ENCODE measurements at regions not wholly inside any gene's neighbourhood (a gene's known extent, or its start where the extent isn't known, plus 50 kb on each side); places are given as distances from the start of the nearest gene placed in this dataset.

DNA sequence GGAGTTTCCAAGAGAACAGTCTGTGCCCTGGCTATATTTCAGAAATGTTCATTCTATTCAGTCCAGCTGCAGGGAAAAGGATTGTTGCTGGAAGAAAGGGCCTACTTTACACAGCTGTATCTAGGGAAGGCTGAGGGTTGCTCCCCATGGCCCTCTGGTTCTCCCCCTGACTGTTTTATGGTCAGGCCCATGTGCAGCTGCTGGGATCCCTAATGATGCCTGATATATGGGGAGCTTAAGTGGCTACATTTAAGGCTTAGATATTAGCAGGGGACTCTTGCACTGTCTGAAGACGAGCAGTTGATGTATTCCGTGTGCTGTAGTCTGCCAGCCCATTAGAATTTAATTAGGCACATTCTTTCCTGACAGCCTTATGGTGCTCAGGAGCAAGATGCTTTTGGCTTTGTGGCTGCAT, 72.0 kb downstream of the FAM43A start (continued):
- TF ChIP-seq, protein P1, sequence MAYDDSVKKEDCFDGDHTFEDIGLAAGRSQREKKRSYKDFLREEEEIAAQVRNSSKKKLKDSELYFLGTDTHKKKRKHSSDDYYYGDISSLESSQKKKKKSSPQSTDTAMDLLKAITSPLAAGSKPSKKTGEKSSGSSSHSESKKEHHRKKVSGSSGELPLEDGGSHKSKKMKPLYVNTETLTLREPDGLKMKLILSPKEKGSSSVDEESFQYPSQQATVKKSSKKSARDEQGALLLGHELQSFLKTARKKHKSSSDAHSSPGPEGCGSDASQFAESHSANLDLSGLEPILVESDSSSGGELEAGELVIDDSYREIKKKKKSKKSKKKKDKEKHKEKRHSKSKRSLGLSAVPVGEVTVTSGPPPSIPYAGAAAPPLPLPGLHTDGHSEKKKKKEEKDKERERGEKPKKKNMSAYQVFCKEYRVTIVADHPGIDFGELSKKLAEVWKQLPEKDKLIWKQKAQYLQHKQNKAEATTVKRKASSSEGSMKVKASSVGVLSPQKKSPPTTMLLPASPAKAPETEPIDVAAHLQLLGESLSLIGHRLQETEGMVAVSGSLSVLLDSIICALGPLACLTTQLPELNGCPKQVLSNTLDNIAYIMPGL (CRISPR knock-in tag; IDR thresholded peaks at IDR 0.05; ENCODE audit: borderline replicate concordance): no peak
- TF ChIP-seq NFE2L2 (conservative IDR thresholded peaks at IDR 0.05; ENCODE audit: low read length) (no peak), HDAC2 (IDR thresholded peaks at IDR 0.05) (no peak), ZFP36 (IDR thresholded peaks at IDR 0.05; ENCODE audit: borderline replicate concordance, partially characterized antibody) (no peak)

- ATAC-seq: no peak
- 89% methylated on average over 1 of the region's 2 CpGs for WGBS (ENCODE audit: missing lambda C conversion rate)
- H3K4me1 ChIP-seq: no peaks in the 10 kb centered on the region
- no peak for FAIRE-seq
- CTCF ChIA-PET: interaction anchor here (1.7 kb wide), 1 partner anchor 11 kb away, joined by 7 read pairs; no protein-coding TSS in a partner anchor
- H3K9me3 ChIP-seq: no peaks in the 10 kb centered on the region
- no peak overlapping the region for H3K4me2 ChIP-seq
- POLR2A ChIA-PET: no interaction called here
- no peak overlapping the region for H3K4me3 ChIP-seq
- DNase-seq (ENCODE audit: low read depth in 1 of 2, low spot score in 1 of 2): no peak
- no peak overlapping the region for H3K27ac ChIP-seq
- TF ChIP-seq, protein P2, sequence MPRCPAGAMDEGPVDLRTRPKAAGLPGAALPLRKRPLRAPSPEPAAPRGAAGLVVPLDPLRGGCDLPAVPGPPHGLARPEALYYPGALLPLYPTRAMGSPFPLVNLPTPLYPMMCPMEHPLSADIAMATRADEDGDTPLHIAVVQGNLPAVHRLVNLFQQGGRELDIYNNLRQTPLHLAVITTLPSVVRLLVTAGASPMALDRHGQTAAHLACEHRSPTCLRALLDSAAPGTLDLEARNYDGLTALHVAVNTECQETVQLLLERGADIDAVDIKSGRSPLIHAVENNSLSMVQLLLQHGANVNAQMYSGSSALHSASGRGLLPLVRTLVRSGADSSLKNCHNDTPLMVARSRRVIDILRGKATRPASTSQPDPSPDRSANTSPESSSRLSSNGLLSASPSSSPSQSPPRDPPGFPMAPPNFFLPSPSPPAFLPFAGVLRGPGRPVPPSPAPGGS (IDR thresholded peaks at IDR 0.05): no peak
- TF ChIP-seq RFX5 (IDR thresholded peaks at IDR 0.05): no peak
- TF ChIP-seq HOXB5 (CRISPR knock-in tag; IDR thresholded peaks at IDR 0.05): no peak
- TF ChIP-seq TFCP2L1 (CRISPR knock-in tag; IDR thresholded peaks at IDR 0.05): no peak
- no peak for TF ChIP-seq EHMT2 (IDR thresholded peaks at IDR 0.05; ENCODE audit: low read depth)
- TF ChIP-seq RAD21 (conservative IDR thresholded peaks at IDR 0.05 in 1 of 2, IDR thresholded peaks at IDR 0.05 in 1 of 2): no peak
- TF ChIP-seq CHD4 (IDR thresholded peaks at IDR 0.05; ENCODE audit: borderline replicate concordance): no peak
- no peak for TF ChIP-seq KDM1A (IDR thresholded peaks at IDR 0.05; ENCODE audit: low read depth)
- no peak for TF ChIP-seq MAFK (IDR thresholded peaks at IDR 0.05; ENCODE audit: partially characterized antibody)
- no peak for TF ChIP-seq CTCF (IDR thresholded peaks at IDR 0.05)
- no peak for TF ChIP-seq NFE2L2 (conservative IDR thresholded peaks at IDR 0.05; ENCODE audit: low read length)
- no peak for TF ChIP-seq TP53 (CRISPR knock-in tag; IDR thresholded peaks at IDR 0.05)
- no peak for TF ChIP-seq E2F6 (IDR thresholded peaks at IDR 0.05; ENCODE audit: borderline replicate concordance, low read depth)
Observed at GRCh38 chr3:194758716-194759115, 73.0 kb downstream of the FAM43A start.

DNA sequence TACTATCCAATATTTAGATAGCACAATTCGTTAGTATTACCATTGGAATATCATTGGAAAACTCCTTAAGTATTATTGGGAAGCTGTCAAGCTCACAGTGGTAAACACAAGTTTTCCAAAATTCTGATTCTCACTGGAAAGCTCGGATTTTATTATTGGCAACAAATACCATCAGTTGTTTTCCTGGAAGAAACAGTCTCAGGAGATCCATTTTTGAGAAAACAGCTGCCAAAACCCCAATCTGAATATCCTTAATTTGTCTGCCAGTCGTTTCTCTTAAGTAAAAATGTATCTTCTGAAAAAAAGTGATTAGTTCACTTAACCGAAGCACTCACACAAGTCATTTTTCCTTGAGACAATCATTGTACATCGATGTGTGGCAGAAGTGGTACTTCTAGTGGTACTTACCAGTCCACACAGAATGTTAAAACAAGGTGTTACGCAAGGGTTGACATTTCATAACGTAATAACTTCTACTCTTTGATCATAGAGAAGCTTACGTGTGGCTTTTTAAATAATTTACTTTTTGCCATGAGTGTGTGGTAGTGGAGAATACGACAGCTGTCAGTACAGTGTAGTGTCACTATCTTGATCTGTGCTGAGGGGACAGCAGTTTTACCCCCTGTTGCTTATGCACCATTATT, 74.9 kb downstream of the FAM43A start:
- Histone ChIP-seq H3K4me1 (no peaks in the 10 kb centered on the region), H3K9me3 (no peaks in the 10 kb centered on the region), H3K4me2 (no peak overlapping the region), H3K4me3 (no peak overlapping the region), H3K27ac (no peak overlapping the region)
- ATAC-seq (no peak), FAIRE-seq (no peak), DNase-seq (ENCODE audit: low read depth in 1 of 2, low spot score in 1 of 2) (no peak)
- CTCF ChIA-PET: interaction anchor here (1.5 kb wide), 1 partner anchor 74 kb away, joined by 4 read pairs; no protein-coding TSS in a partner anchor
- POLR2A ChIA-PET: no interaction called here
- TF ChIP-seq CEBPB (IDR thresholded peaks at IDR 0.05) (peak; percentile 31 to 34; a peak in 2 of 4 replicates), HES2 (IDR thresholded peaks at IDR 0.05) (no peak)
- WGBS (ENCODE audit: missing lambda C conversion rate): 20% methylated on average over 9 of the region's 9 CpGs

Data from A549 (cell line).